H1 (cell line): ENCODE measurements at regions not wholly inside any gene's neighbourhood (a gene's known extent, or its start where the extent isn't known, plus 50 kb on each side); places are given as distances from the start of the nearest gene placed in this dataset.

Experiments used
- CTCF ChIA-PET: fragments of 300-600 bp; sonication (Branson Sonifier 250); formaldehyde crosslinking; loops from one replicate; lab custom pipeline; 2021; ENCODE audit not compliant: partially characterized antibody; lab: Charles Lee
- POLR2A ChIA-PET: fragments of 300-600 bp; sonication (Branson Sonifier 250); formaldehyde crosslinking; loops from one replicate; lab custom pipeline; 2021; ENCODE audit warnings: inconsistent platforms; ENCODE audit not compliant: partially characterized antibody; lab: Charles Lee
- DNase-seq, 2 experiments: peaks; one replicate each; pipeline versions ENCODE4 v3.0.0 to v3.0.0-alpha.2; 2010 to 2022; ENCODE audit warnings: low spot score in 2 of 2, low read depth in 1 of 2, mixed read lengths in 1 of 2
- FAIRE-seq: peaks from 2 replicates; lab custom pipeline; 2011; peaks lifted over from hg19 to GRCh38; lab: Jason Lieb, UNC
- H2AFZ ChIP-seq: 2 replicates; pipeline ENCODE4 v1.8.1; 2012; ENCODE audit warnings: low read length, inconsistent platforms
- H2AK5ac ChIP-seq: 2 replicates; pipeline ENCODE4 v1.6.1; 2013; ENCODE audit warnings: low read depth, low read length
- H2BK120ac ChIP-seq: replicated peaks from 2 replicates; pipeline ENCODE3; 2013; ENCODE audit warnings: low read depth, low read length, inconsistent platforms
- H2BK12ac ChIP-seq: 2 replicates; pipeline ENCODE4 v1.6.1; 2013; ENCODE audit warnings: low read depth, low read length
- H2BK15ac ChIP-seq: 2 replicates; pipeline ENCODE4 v1.6.1; 2013; ENCODE audit warnings: low read length
- H2BK20ac ChIP-seq: 2 replicates; pipeline ENCODE4 v1.6.1; 2013; ENCODE audit warnings: low read length
- H2BK5ac ChIP-seq: 2 replicates; pipeline ENCODE4 v1.6.1; 2013; ENCODE audit warnings: low read depth, low read length
- H3K14ac ChIP-seq: 2 replicates; pipeline ENCODE4 v1.6.1; 2013; ENCODE audit warnings: inconsistent platforms; ENCODE audit not compliant: insufficient read length
- H3K18ac ChIP-seq: 2 replicates; pipeline ENCODE4 v1.6.1; 2013; ENCODE audit warnings: low read length; ENCODE audit errors: extremely low read depth
- H3K23ac ChIP-seq: 2 replicates; pipeline ENCODE4 v1.6.1; 2013; ENCODE audit warnings: inconsistent platforms; ENCODE audit not compliant: insufficient read length
- H3K23me2 ChIP-seq: 2 replicates; pipeline ENCODE4 v1.6.1; 2013; ENCODE audit warnings: low read depth, low read length
- H3K27ac ChIP-seq: 2 replicates; pipeline ENCODE4 v1.6.1; 2011; ENCODE audit warnings: low read depth, low read length, inconsistent platforms
- H3K27me3 ChIP-seq, 4 experiments: replicated peaks in 1 of 4; 1 replicate in 1 of 4; 2 replicates in 3 of 4; pipeline versions ENCODE4 v1.6.1 to v1.8.1; 2011 to 2013; ENCODE audit warnings: low read length in 3 of 4, mild to moderate bottlenecking in 3 of 4, inconsistent platforms in 2 of 4, mixed read lengths in 2 of 4, moderate library complexity in 1 of 4; ENCODE audit not compliant: control insufficient read depth in 3 of 4, insufficient read depth in 3 of 4; ENCODE audit errors: extremely low read depth in 1 of 4
- H3K36me3 ChIP-seq, 4 experiments: 2 replicates each; pipeline versions ENCODE4 v1.6.1 to v1.8.1; 2011 to 2013; ENCODE audit warnings: mild to moderate bottlenecking in 4 of 4, low read length in 3 of 4, moderate library complexity in 2 of 4, control low read depth in 1 of 4, inconsistent platforms in 1 of 4; ENCODE audit not compliant: insufficient read depth in 4 of 4, control insufficient read depth in 2 of 4
- H3K4ac ChIP-seq: replicated peaks from 2 replicates; pipeline ENCODE3; 2013; ENCODE audit warnings: low read length, low read depth, mixed read lengths, inconsistent platforms; ENCODE audit not compliant: insufficient read length
- H3K4me1 ChIP-seq, 4 experiments: replicated peaks in 1 of 4; 1 replicate in 1 of 4; 2 replicates in 3 of 4; pipeline versions ENCODE4 v1.6.1 to v1.8.1; 2011 to 2013; ENCODE audit warnings: low read length in 3 of 4, inconsistent platforms in 2 of 4, mixed read lengths in 1 of 4; ENCODE audit not compliant: insufficient read depth in 4 of 4, control insufficient read depth in 3 of 4
- H3K4me2 ChIP-seq, 2 experiments: 2 replicates each; pipeline versions ENCODE4 v1.6.1 to v1.8.1; 2011 to 2013; ENCODE audit warnings: low read depth in 2 of 2, low read length in 2 of 2, control low read depth in 1 of 2, inconsistent platforms in 1 of 2, mild to moderate bottlenecking in 1 of 2; ENCODE audit not compliant: insufficient read depth in 1 of 2
- H3K4me3 ChIP-seq, 4 experiments: fragments of 200-600, 300-600 bp in 1 of 4; sonication (generic), shearing (Covaris generic), sonication (Bioruptor Twin) in 1 of 4; 2 replicates each; pipeline versions ENCODE4 v1.5.1 to v1.8.1; 2011 to 2016; ENCODE audit warnings: low read length in 4 of 4, low read depth in 3 of 4, control low read depth in 2 of 4, inconsistent platforms in 2 of 4, mild to moderate bottlenecking in 2 of 4, mixed read lengths in 1 of 4, moderate library complexity in 1 of 4; ENCODE audit not compliant: insufficient read depth in 2 of 4; ENCODE audit errors: extremely low read depth in 1 of 4
- H3K56ac ChIP-seq: replicated peaks from 2 replicates; pipeline ENCODE3; 2013; ENCODE audit warnings: low read depth, mild to moderate bottlenecking, mixed read lengths, low read length, inconsistent platforms; ENCODE audit not compliant: insufficient read length
- H3K79me1 ChIP-seq: 2 replicates; pipeline ENCODE4 v1.6.1; 2013; ENCODE audit warnings: low read depth, low read length, control low read depth
- H3K79me2 ChIP-seq, 2 experiments: 2 replicates each; pipeline versions ENCODE4 v1.6.1 to v1.8.1; 2012 to 2013; ENCODE audit warnings: low read length in 2 of 2, mild to moderate bottlenecking in 2 of 2, inconsistent platforms in 1 of 2; ENCODE audit not compliant: insufficient read depth in 2 of 2, control insufficient read depth in 1 of 2
- H3K9ac ChIP-seq, 4 experiments: replicated peaks in 1 of 4; 1 replicate in 1 of 4; 2 replicates in 3 of 4; pipeline versions ENCODE4 v1.6.1 to v1.8.1; 2011 to 2013; ENCODE audit warnings: low read depth in 3 of 4, low read length in 3 of 4, control low read depth in 2 of 4, mild to moderate bottlenecking in 2 of 4, moderate library complexity in 2 of 4, inconsistent platforms in 1 of 4; ENCODE audit errors: extremely low read depth in 1 of 4
- H3K9me3 ChIP-seq, 2 experiments: 2 replicates each; pipeline versions ENCODE4 v1.6.1 to v1.8.1; 2012 to 2013; ENCODE audit warnings: mild to moderate bottlenecking in 2 of 2, moderate library complexity in 2 of 2, control low read depth in 1 of 2, inconsistent platforms in 1 of 2, low read depth in 1 of 2, low read length in 1 of 2, mixed read lengths in 1 of 2; ENCODE audit not compliant: insufficient read depth in 2 of 2
- H4K20me1 ChIP-seq, 2 experiments: replicated peaks in 1 of 2; 2 replicates each; pipeline versions ENCODE3 to v1.8.1; 2011 to 2013; ENCODE audit warnings: inconsistent platforms in 2 of 2, low read length in 2 of 2, mild to moderate bottlenecking in 1 of 2; ENCODE audit not compliant: insufficient read depth in 2 of 2, control insufficient read depth in 1 of 2
- H4K5ac ChIP-seq: 2 replicates; pipeline ENCODE4 v1.6.1; 2013; ENCODE audit warnings: low read length, low read depth, mixed read lengths, inconsistent platforms; ENCODE audit not compliant: insufficient read length
- H4K8ac ChIP-seq: 2 replicates; pipeline ENCODE4 v1.8.0; 2013; ENCODE audit warnings: mild to moderate bottlenecking, moderate library complexity, low read length, inconsistent platforms; ENCODE audit not compliant: insufficient read depth; ENCODE audit errors: extremely low read depth
- H4K91ac ChIP-seq: replicated peaks from 2 replicates; pipeline ENCODE3; 2013; ENCODE audit warnings: low read length, mixed read lengths, inconsistent platforms; ENCODE audit not compliant: insufficient read length
- RBBP5 ChIP-seq: IDR thresholded peaks from 2 replicates; pipeline ENCODE4 v1.7.1; 2012; ENCODE audit warnings: low read depth, mild to moderate bottlenecking, inconsistent platforms, low read length, moderate library complexity, borderline replicate concordance
- SRF ChIP-seq: IDR thresholded peaks from 2 replicates; pipeline ENCODE4 v1.6.1; 2011; ENCODE audit warnings: mild to moderate bottlenecking, low read depth, low read length, moderate library complexity
- YY1 ChIP-seq: IDR thresholded peaks from 2 replicates; pipeline ENCODE4 v1.6.1; 2011; ENCODE audit warnings: low read depth, mild to moderate bottlenecking, low read length
- WGBS, 2 experiments: shearing (Covaris generic) in 1 of 2; methylation state at CpG; one replicate each; pipeline versions ENCODE4 v1.1.6 to v1.1.7; 2013 to 2015; ENCODE audit warnings: low lambda C conversion rate in 2 of 2, mixed read lengths in 2 of 2, inconsistent platforms in 1 of 2, low coverage in 1 of 2, missing lambda C conversion rate in 1 of 2; ENCODE audit not compliant: insufficient replicate concordance in 2 of 2, insufficient coverage in 1 of 2, insufficient read length in 1 of 2; ENCODE audit errors: extremely low coverage in 1 of 2, missing lambda C conversion rate in 1 of 2; 5-methylcytosine and 5-hydroxymethylcytosine counted together

DNA sequence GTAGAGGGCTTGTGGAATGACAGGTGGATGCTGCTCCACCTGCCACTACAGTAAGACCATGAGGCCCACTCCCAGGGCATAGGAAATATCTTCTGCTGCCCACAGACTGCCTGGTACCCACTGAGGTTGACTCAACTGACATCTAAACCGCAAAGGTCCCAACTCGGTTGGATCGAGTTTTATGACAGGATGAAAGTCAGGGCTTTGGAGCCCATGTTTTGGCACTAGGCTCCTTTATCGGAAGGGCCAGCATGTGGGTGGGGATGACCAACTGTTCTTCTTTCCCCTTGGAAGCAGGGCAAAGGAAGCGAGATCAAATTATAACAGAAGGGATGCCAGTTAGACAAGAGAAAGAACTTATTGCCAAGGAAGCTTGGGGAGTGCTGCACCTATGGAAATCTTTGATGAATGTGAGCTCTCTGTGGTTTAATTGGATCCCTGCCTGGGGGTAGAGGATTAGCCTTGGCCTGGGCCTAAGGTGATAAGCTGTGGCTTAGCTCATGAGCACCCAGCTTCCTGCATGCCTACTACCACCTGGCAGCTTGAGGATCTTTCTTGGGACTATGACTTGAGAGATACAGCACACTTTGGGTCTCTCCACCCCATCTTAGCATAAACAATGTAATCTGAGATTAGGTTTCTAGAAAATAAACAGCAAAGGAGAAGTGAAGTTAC, 121.8 kb downstream of the KCNA5 start:
- Histone ChIP-seq H3K14ac (no peak overlapping the region), H2AK5ac (no peak overlapping the region), H4K5ac (no peak overlapping the region), H3K36me3 (no peaks in the 10 kb centered on the region; a peak in 1 of 8 replicates), H4K20me1 (no peaks in the 10 kb centered on the region), H3K79me1 (no peaks in the 10 kb centered on the region), H3K4me3 (no peak overlapping the region), H4K8ac (no peak overlapping the region), H3K18ac (no peak overlapping the region), H3K4ac (no peak overlapping the region), H3K23me2 (no peaks in the 10 kb centered on the region; the same call in 1 of the 2 replicates), H3K9me3 (no peaks in the 10 kb centered on the region), H2AFZ (no peak overlapping the region), H3K27ac (no peak overlapping the region), H2BK5ac (no peak overlapping the region), H3K56ac (no peak overlapping the region), H2BK12ac (no peak overlapping the region), H3K23ac (no peak overlapping the region), H3K4me2 (no peak overlapping the region), H4K91ac (no peak overlapping the region), H3K27me3 (no peaks in the 10 kb centered on the region), H2BK15ac (no peak overlapping the region), H2BK20ac (no peak overlapping the region), H3K4me1 (peaks cover 0 to 4% (median 0%) of the 10 kb centered on the region in 4 experiments; a peak in 3 of 7 replicates), H3K9ac (no peak overlapping the region), H2BK120ac (no peak overlapping the region), H3K79me2 (no peaks in the 10 kb centered on the region)
- CTCF ChIA-PET: interaction anchor here (1.4 kb wide), 1 partner anchor 11 kb away, joined by 5 read pairs; no protein-coding TSS in a partner anchor
- FAIRE-seq (no peak), DNase-seq (no peak)
- POLR2A ChIA-PET: no interaction called here
- WGBS, 2 experiments: 86% methylated on average over 5 of the region's 5 CpGs; no CpG with 5 or more reads in 1 of the 2 experiments
- no peak for TF ChIP-seq RBBP5
- TF ChIP-seq SRF: no peak
- TF ChIP-seq YY1: no peak
